ENCODE measurements at regions not wholly inside any gene's neighbourhood (a gene's known extent, or its start where the extent isn't known, plus 50 kb on each side); places are given as distances from the start of the nearest gene placed in this dataset.

DNA sequence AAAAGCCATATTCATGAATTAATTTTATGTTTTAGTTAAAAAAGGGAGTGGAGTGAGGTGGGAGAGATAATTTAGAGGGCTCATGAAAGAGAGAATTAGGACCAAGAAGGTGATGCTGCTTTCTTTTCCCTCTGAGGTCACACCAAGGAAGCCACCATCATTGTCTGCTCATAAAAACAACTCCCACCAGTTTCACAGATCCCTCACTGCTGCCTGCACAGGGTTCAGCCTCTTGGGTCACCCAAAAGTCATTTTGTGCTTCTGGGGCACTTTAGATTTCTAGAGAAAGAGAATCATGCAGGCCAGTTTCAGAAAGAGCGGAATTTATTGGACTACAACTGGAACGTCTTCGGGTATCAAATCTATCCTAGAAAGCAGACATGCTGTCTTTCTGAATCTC lies 241.4 kb upstream of the EOMES start:
- intact Hi-C loops (cut with DNase I; ENCODE audit: low total_unique reads) = no loop called here
- Histone ChIP-seq H3K9me3 (no peaks in the 10 kb centered on the region), H3K4me1 (no peaks in the 10 kb centered on the region), H3K36me3 (no peaks in the 10 kb centered on the region), H3K27ac (no peak overlapping the region), H3K4me3 (no peak overlapping the region), H3K27me3 (replicated peaks in 1 of 7) (no peaks in the 10 kb centered on the region)
- no peak for DNase-seq
- 84 to 95% (median 90%) methylated on average over 3 of the region's 3 CpGs for WGBS, 5 donors
- TF ChIP-seq, protein P1, sequence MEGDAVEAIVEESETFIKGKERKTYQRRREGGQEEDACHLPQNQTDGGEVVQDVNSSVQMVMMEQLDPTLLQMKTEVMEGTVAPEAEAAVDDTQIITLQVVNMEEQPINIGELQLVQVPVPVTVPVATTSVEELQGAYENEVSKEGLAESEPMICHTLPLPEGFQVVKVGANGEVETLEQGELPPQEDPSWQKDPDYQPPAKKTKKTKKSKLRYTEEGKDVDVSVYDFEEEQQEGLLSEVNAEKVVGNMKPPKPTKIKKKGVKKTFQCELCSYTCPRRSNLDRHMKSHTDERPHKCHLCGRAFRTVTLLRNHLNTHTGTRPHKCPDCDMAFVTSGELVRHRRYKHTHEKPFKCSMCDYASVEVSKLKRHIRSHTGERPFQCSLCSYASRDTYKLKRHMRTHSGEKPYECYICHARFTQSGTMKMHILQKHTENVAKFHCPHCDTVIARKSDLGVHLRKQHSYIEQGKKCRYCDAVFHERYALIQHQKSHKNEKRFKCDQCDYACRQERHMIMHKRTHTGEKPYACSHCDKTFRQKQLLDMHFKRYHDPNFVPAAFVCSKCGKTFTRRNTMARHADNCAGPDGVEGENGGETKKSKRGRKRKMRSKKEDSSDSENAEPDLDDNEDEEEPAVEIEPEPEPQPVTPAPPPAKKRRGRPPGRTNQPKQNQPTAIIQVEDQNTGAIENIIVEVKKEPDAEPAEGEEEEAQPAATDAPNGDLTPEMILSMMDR (IDR thresholded peaks at IDR 0.05 in 8 of 11, conservative IDR thresholded peaks at IDR 0.05 in 3 of 11) = no peak
- TF ChIP-seq POLR2A (IDR thresholded peaks at IDR 0.05) (no peak), POLR2AphosphoS5 (IDR thresholded peaks at IDR 0.05) (no peak)

DNA sequence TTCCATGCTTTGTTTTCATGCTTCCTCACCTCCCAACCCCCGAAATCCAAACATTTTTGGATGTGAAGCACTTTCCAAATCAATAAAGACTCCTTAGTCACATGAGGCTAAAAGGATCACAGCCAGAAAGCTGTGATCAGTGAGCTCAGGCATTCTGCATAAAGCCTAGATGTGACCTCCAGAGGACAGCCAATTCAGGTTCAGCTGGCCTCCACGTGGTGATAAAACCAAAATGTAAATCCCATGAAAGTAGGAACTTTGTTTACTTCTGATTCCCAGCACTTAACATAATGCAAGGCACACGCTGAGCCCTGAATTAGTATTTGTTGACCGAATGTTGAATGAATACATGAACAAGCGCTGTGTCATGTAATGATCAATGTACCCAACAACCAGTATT lies 249.5 kb upstream of the EOMES start:
- H3K27ac ChIP-seq = no peak overlapping the region
- H3K27me3 ChIP-seq (replicated peaks in 1 of 7) = no peaks in the 10 kb centered on the region
- intact Hi-C loops (cut with DNase I; ENCODE audit: low total_unique reads) = no loop called here
- H3K36me3 ChIP-seq = no peaks in the 10 kb centered on the region
- WGBS, 5 donors = 64 to 74% (median 72%) methylated on average over 5 of the region's 5 CpGs
- no peak overlapping the region for H3K4me3 ChIP-seq
- no peaks in the 10 kb centered on the region for H3K4me1 ChIP-seq
- H3K9me3 ChIP-seq = no peaks in the 10 kb centered on the region
- no peak for DNase-seq
- no peak for TF ChIP-seq POLR2AphosphoS5 (IDR thresholded peaks at IDR 0.05)
- no peak for TF ChIP-seq POLR2A (IDR thresholded peaks at IDR 0.05)
- TF ChIP-seq, protein P1 (IDR thresholded peaks at IDR 0.05 in 8 of 11, conservative IDR thresholded peaks at IDR 0.05 in 3 of 11) = no peak

DNA sequence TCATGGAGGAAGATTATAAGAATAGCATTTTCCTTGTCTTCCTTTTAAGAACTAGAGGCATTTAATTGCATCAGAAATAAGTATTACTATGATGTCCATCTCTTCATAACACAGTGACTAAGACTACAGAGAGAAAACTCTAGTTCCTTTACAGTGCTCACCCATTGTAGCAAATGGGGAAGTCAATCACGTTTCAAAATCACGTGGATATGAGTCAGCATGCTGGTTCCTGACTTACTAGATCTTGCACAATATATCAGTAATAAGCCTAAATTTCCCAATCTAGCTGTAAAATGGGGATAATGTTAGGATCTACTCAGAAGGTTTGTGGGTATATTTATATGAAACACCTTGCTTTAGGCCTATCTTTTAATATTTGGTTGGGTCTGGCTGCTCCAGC lies 254.8 kb upstream of the EOMES start:
- 15 to 26% (median 21%) methylated on average over 2 of the region's 2 CpGs for WGBS, 5 donors
- intact Hi-C loops (cut with DNase I; ENCODE audit: low total_unique reads) = no loop called here
- TF ChIP-seq POLR2AphosphoS5 (IDR thresholded peaks at IDR 0.05) (no peak), POLR2A (IDR thresholded peaks at IDR 0.05) (no peak)
- TF ChIP-seq, protein P1 (IDR thresholded peaks at IDR 0.05 in 8 of 11, conservative IDR thresholded peaks at IDR 0.05 in 3 of 11) = no peak
- Histone ChIP-seq H3K27ac (peak overlapping the region in 2 of 8 donors; percentile 23 to 36), H3K9me3 (no peaks in the 10 kb centered on the region), H3K36me3 (no peaks in the 10 kb centered on the region), H3K27me3 (replicated peaks in 1 of 7) (no peaks in the 10 kb centered on the region), H3K4me3 (no peak overlapping the region), H3K4me1 (no peaks in the 10 kb centered on the region)
- no peak for DNase-seq

DNA sequence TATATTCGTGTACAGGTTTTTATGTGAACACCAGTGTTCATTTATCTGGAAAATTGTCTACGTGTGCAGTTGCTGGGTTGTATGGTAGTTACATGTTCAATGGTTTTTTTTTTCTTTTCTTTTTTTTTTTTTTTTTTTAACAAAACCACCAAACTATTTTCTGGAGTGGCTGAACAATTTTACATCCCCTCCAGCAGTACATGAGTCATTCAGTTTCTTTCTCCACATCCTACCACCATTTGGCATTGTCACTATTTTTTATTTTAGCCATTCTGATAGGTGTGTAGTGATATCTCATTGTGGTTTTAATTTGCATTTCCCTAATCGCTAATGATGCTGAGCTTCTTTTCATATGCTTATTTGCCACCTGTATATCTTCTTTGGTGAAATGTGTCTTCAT lies 256.3 kb upstream of the EOMES start:
- 76 to 93% (median 79%) methylated on average over 3 of the region's 3 CpGs for WGBS, 5 donors
- intact Hi-C loops (cut with DNase I; ENCODE audit: low total_unique reads) = no loop called here
- Histone ChIP-seq H3K4me3 (no peak overlapping the region), H3K36me3 (no peaks in the 10 kb centered on the region), H3K27ac (no peak overlapping the region), H3K27me3 (replicated peaks in 1 of 7) (no peaks in the 10 kb centered on the region), H3K9me3 (no peaks in the 10 kb centered on the region), H3K4me1 (no peaks in the 10 kb centered on the region)
- no peak for TF ChIP-seq POLR2AphosphoS5 (IDR thresholded peaks at IDR 0.05)
- TF ChIP-seq, protein P1 (IDR thresholded peaks at IDR 0.05 in 8 of 11, conservative IDR thresholded peaks at IDR 0.05 in 3 of 11) = no peak
- no peak for TF ChIP-seq POLR2A (IDR thresholded peaks at IDR 0.05)
- no peak for DNase-seq
